Stomach (tissue), 8 donors: ENCODE measurements at regions not wholly inside any gene's neighbourhood (a gene's known extent, or its start where the extent isn't known, plus 50 kb on each side); places are given as distances from the start of the nearest gene placed in this dataset.

Experiments
- DNase-seq, 2 donors: peaks; one replicate each; pipeline versions ENCODE4 v3.0.0 to v3.0.0-alpha.2; 2013 to 2019
- H3K27ac ChIP-seq, 5 donors: fragments of 200-600 bp in 4 of 5; sonication (generic) in 4 of 5; one replicate each; pipeline ENCODE4 v1.5.1; 2013 to 2019; ENCODE audit warnings: mild to moderate bottlenecking in 1 of 5, moderate library complexity in 1 of 5
- H3K27me3 ChIP-seq, 3 donors: fragments of 200-600 bp; sonication (generic); one replicate each; pipeline ENCODE4 v1.5.1; 2017 to 2019; ENCODE audit warnings: mixed run types in 1 of 3
- H3K36me3 ChIP-seq, 4 donors: fragments of 200-600 bp; sonication (generic); 1 replicate in 3 of 4; 2 replicates in 1 of 4; pipeline ENCODE4 v1.5.1; 2016 to 2019
- H3K4me1 ChIP-seq, 4 donors: fragments of 200-600 bp; sonication (generic); one replicate each; pipeline ENCODE4 v1.5.1; 2016 to 2019
- H3K4me3 ChIP-seq, 4 donors: fragments of 200-600 bp; sonication (generic) in 3 of 4; one replicate each; pipeline ENCODE4 v1.5.1; 2016 to 2019; ENCODE audit warnings: mild to moderate bottlenecking in 1 of 4
- H3K9me3 ChIP-seq, 4 donors: fragments of 200-600 bp; sonication (generic); one replicate each; pipeline ENCODE4 v1.5.1; 2016 to 2019
- EP300 ChIP-seq: sonication (generic); formaldehyde crosslinking; IDR thresholded peaks from one replicate; pipeline ENCODE4 v1.6.1; 2017; ENCODE audit warnings: antibody characterized with exemption
- POLR2A ChIP-seq, 4 donors: fragments of 450-650 bp; IDR thresholded peaks; one replicate each; pipeline ENCODE4 v1.6.1; 2016; ENCODE audit warnings: antibody characterized with exemption in 4 of 4, control low read depth in 2 of 4, mild to moderate bottlenecking in 1 of 4, moderate library complexity in 1 of 4
- POLR2AphosphoS5 ChIP-seq, 3 donors: sonication (generic); formaldehyde crosslinking; IDR thresholded peaks; one replicate each; pipeline ENCODE4 v1.6.1; 2016; ENCODE audit warnings: antibody characterized with exemption in 3 of 3
- WGBS, 5 donors: extraction: QIAGEN DNeasy Blood & Tissue Kit in 3 of 5; methylation state at CpG; one replicate each; pipeline versions ENCODE4 v1.1.5 to v1.1.7; 2013 to 2018; 5-methylcytosine and 5-hydroxymethylcytosine counted together
- intact Hi-C: fragments of 100-400 bp; cut with DNase I; formaldehyde crosslinking; loops from one replicate; pipeline ENCODE4 v1.15.1; 2023; ENCODE audit warnings: low total_unique reads
- TF ChIP-seq, protein P1 (sequence below), 7 experiments: fragments of 450-650 bp in 4 of 7; fragments of 200-600 bp in 3 of 7; sonication (generic) in 3 of 7; IDR thresholded peaks; one replicate each; pipeline ENCODE4 v1.5.1; 2016 to 2019; ENCODE audit warnings: antibody characterized with exemption in 7 of 7, control low read depth in 2 of 7, mild to moderate bottlenecking in 1 of 7
- donor health status: healthy with polysubstance abuse.
- donor health status: Bipolar disorder and iron deficiency.
- donor health status: healthy.

GRCh38 chr20:11452326-11452725, 465.4 kb upstream of the BTBD3 start:
- Histone ChIP-seq H3K4me3 (no peak overlapping the region), H3K27me3 (no peaks in the 10 kb centered on the region), H3K9me3 (no peaks in the 10 kb centered on the region), H3K27ac (no peak overlapping the region), H3K36me3 (no peaks in the 10 kb centered on the region), H3K4me1 (no peaks in the 10 kb centered on the region)
- TF ChIP-seq POLR2AphosphoS5 (IDR thresholded peaks at IDR 0.05) (no peak), POLR2A (IDR thresholded peaks at IDR 0.05) (no peak), EP300 (no peak)
- TF ChIP-seq, protein P1, sequence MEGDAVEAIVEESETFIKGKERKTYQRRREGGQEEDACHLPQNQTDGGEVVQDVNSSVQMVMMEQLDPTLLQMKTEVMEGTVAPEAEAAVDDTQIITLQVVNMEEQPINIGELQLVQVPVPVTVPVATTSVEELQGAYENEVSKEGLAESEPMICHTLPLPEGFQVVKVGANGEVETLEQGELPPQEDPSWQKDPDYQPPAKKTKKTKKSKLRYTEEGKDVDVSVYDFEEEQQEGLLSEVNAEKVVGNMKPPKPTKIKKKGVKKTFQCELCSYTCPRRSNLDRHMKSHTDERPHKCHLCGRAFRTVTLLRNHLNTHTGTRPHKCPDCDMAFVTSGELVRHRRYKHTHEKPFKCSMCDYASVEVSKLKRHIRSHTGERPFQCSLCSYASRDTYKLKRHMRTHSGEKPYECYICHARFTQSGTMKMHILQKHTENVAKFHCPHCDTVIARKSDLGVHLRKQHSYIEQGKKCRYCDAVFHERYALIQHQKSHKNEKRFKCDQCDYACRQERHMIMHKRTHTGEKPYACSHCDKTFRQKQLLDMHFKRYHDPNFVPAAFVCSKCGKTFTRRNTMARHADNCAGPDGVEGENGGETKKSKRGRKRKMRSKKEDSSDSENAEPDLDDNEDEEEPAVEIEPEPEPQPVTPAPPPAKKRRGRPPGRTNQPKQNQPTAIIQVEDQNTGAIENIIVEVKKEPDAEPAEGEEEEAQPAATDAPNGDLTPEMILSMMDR (IDR thresholded peaks at IDR 0.05) = no peak
- whole genome bisulfite sequencing, 5 donors = 71 to 77% (median 73%) methylated on average over 6 of the region's 6 CpGs
- intact Hi-C loops = no loop called here
- DNase-seq = no peak

GRCh38 chr20:11453430-11453829, 464.3 kb upstream of the BTBD3 start:
- 92 to 98% (median 92%) methylated on average over 2 of the region's 2 CpGs for WGBS, 5 donors
- TF ChIP-seq POLR2A (IDR thresholded peaks at IDR 0.05) = no peak
- TF ChIP-seq POLR2AphosphoS5 (IDR thresholded peaks at IDR 0.05) = no peak
- no peak for TF ChIP-seq EP300
- TF ChIP-seq, protein P1 (IDR thresholded peaks at IDR 0.05) = no peak
- intact Hi-C loops = no loop called here
- Histone ChIP-seq H3K27ac (no peak overlapping the region), H3K36me3 (no peaks in the 10 kb centered on the region), H3K9me3 (no peaks in the 10 kb centered on the region), H3K4me3 (no peak overlapping the region), H3K27me3 (no peaks in the 10 kb centered on the region), H3K4me1 (no peaks in the 10 kb centered on the region)
- DNase-seq = no peak

DNA sequence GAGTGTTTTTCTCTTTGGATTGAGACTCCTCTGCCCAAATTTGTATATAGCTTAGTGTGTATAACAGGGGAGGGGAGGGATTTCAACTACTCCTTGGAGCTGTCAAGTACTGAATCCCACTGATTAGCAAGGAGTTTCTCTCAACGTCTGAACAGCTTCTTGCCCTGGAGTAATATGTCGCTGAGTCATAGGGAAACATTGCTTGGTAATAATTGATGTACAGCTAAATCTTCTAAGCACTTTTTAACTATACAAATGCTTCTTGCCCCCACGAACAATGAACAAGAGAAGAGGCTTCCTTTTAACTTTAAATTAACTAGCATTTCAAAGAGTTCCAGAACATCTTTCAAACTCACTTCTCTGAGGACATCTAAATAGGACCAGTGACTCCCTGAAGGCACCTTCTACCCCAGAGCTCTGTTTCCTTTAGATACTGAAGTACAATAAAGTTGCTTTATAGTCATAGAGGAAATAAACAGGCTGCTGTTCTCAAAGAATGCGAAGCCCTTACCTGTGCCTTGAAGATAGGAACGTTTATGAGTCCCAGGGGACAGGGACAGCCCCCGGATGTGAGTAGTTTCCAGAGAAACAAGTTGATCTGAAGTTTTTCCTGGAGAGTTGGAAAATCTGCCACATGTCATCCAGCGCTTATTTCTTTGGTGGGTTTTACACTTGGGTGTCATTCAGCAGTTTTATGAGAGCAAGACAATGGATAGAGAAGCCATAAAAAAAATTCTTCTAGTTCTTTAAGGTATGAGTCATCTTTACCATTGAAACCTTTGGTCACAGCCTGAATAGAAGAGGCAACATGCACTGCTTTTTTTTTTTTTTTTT, 462.5 kb upstream of the BTBD3 start:
- Histone ChIP-seq H3K9me3 (no peaks in the 10 kb centered on the region), H3K36me3 (no peaks in the 10 kb centered on the region), H3K27ac (no peak overlapping the region), H3K27me3 (no peaks in the 10 kb centered on the region), H3K4me3 (no peak overlapping the region), H3K4me1 (no peaks in the 10 kb centered on the region)
- 44 to 56% (median 54%) methylated on average over 7 of the region's 7 CpGs for WGBS, 5 donors
- intact Hi-C loops = no loop called here
- TF ChIP-seq POLR2A (IDR thresholded peaks at IDR 0.05) = no peak
- TF ChIP-seq, protein P1 (IDR thresholded peaks at IDR 0.05) = no peak
- no peak for TF ChIP-seq POLR2AphosphoS5 (IDR thresholded peaks at IDR 0.05)
- TF ChIP-seq EP300 = no peak
- DNase-seq = no peak

DNA sequence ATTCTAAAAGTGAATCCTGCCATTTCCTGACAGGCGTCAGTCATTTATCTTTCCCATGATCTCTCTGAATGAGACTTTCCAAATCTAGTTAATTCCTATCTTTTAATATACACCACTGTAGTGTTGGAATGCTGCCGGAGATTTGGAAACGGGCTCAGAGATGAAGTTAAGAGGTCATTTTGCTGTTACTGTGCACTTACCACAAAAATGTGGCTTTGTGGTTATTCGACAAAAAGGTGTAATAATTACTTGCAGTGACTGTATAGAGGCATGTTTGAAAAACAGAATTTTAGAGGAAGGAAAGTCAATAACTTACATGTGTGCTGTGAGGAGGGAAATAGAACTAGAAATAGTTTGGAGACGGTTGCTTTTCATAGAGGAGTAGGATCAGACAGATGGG, 460.2 kb upstream of the BTBD3 start:
- intact Hi-C loops = no loop called here
- TF ChIP-seq POLR2A (IDR thresholded peaks at IDR 0.05) (no peak), EP300 (no peak)
- TF ChIP-seq, protein P1 (IDR thresholded peaks at IDR 0.05) = no peak
- no peaks in the 10 kb centered on the region for H3K36me3 ChIP-seq
- no peaks in the 10 kb centered on the region for H3K27me3 ChIP-seq
- no peaks in the 10 kb centered on the region for H3K9me3 ChIP-seq
- no peak for DNase-seq
- no peaks in the 10 kb centered on the region for H3K4me1 ChIP-seq
- WGBS, 5 donors = 71 to 81% (median 77%) methylated on average over 5 of the region's 5 CpGs
- no peak overlapping the region for H3K4me3 ChIP-seq
- H3K27ac ChIP-seq = no peak overlapping the region
